ENCODE measurements at regions not wholly inside any gene's neighbourhood (a gene's known extent, or its start where the extent isn't known, plus 50 kb on each side); places are given as distances from the start of the nearest gene placed in this dataset.
A peak's percentile ranks its signal among the peaks of the same experiment; 100 is the strongest.

GRCh38 chr2:15799432-15799827 is 140.9 kb upstream of the MYCN start:
- intact Hi-C loops (cut with DNase I) = no loop called here
- peak; percentile 46 to 67 for DNase-seq
- Histone ChIP-seq H3K4me3 (replicated peaks in 1 of 3) (no peak overlapping the region), H3K9me3 (no peaks in the 10 kb centered on the region), H3K27ac (no peak overlapping the region), H3K27me3 (no peaks in the 10 kb centered on the region), H3K36me3 (no peaks in the 10 kb centered on the region), H3K4me1 (peaks cover 0 to 16% of the 10 kb centered on the region in 2 donors)
- WGBS, 2 donors = 53 to 70% methylated on average over 3 of the region's 3 CpGs
- TF ChIP-seq POLR2A (IDR thresholded peaks at IDR 0.05) (no peak), CTCF (IDR thresholded peaks at IDR 0.05) (no peak)

DNA sequence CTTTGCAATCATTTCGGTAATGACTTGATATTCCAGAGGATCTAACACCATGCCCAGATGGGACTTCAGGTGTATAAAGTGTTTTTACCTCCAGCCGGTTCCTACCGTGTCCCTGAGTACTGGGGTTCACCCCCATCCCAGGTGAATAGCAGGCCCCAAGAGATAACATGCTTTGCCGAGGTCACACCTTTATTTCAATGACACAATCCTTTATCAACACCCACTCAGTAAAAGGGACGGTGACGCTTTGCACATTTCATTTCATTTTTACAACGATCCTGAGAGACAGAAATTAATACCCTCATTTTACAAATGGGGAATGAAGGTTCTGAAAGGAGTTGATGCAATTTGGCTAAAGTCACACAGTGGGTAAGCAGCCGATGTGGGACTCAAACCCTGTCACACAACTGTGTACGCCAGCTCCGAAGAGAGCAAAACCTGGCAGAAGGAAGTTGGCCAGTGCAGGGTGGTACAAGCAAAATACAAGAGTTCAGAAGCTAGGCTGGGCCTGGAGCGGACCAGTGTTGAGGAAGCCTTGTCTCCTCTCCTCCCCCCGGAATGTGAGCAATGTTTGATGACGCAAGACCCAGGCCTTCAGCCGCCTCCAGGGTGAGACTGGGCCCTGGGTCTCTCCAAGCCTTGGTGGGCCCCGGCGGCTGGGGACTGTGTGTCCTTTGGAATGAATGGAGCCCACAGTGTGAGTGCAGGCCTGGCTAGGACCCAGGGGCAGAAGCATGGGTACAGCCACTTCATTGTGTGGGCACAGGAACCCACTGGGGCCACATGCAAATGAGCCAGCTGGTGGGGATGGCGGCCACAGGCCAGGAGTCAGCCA is 139.6 kb upstream of the MYCN start:
- intact Hi-C loops (cut with DNase I) = no loop called here
- no peak for DNase-seq
- no peak overlapping the region for H3K27ac ChIP-seq

DNA sequence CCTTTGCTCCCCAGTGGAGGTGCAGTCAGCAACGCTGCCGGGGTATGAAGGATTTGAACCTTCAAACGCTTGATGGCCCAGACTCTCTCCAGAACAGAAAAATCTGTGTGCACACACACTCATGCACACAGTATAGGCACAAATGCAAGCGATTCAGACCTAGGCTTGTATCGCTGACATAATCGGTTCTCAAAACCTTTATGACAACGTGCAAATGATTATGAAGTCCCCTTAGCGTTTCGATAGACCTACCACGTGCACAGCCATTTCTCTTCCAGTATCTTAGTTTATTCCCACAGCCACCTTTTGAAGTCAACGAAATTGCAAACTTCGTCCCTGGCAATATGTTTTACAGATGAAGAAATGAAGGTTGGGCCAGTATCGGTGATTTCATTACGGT is 138.9 kb upstream of the MYCN start:
- H3K27me3 ChIP-seq = no peaks in the 10 kb centered on the region
- intact Hi-C loops (cut with DNase I) = no loop called here
- H3K9me3 ChIP-seq = no peaks in the 10 kb centered on the region
- H3K4me3 ChIP-seq (replicated peaks in 1 of 3) = no peak overlapping the region
- WGBS, 2 donors = 97 to 98% methylated on average over 14 of the region's 14 CpGs
- no peak for TF ChIP-seq POLR2A (IDR thresholded peaks at IDR 0.05)
- no peak for TF ChIP-seq CTCF (IDR thresholded peaks at IDR 0.05)
- no peak overlapping the region for H3K27ac ChIP-seq
- no peak for DNase-seq
- no peaks in the 10 kb centered on the region for H3K36me3 ChIP-seq
- peaks cover 0 to 5% of the 10 kb centered on the region in 2 donors for H3K4me1 ChIP-seq

More for the DNA sequence above, 139.6 kb upstream of the MYCN start:
- Histone ChIP-seq H3K4me1 (peaks cover 0 to 6% of the 10 kb centered on the region in 2 donors), H3K27me3 (no peaks in the 10 kb centered on the region), H3K36me3 (no peaks in the 10 kb centered on the region), H3K9me3 (no peaks in the 10 kb centered on the region), H3K4me3 (replicated peaks in 1 of 3) (no peak overlapping the region)
- 89 to 93% methylated on average over 12 to 16 of the region's 17 CpGs for WGBS, 2 donors
- TF ChIP-seq POLR2A (IDR thresholded peaks at IDR 0.05) (no peak), CTCF (IDR thresholded peaks at IDR 0.05) (no peak)

- intact Hi-C loops (cut with DNase I) = no loop called here
- DNase-seq = no peak
- 92 to 93% methylated on average over 6 of the region's 6 CpGs for WGBS, 2 donors
- TF ChIP-seq CTCF (IDR thresholded peaks at IDR 0.05) (no peak), POLR2A (IDR thresholded peaks at IDR 0.05) (no peak)
- Histone ChIP-seq H3K36me3 (no peaks in the 10 kb centered on the region), H3K27me3 (no peaks in the 10 kb centered on the region), H3K4me3 (replicated peaks in 1 of 3) (no peak overlapping the region), H3K4me1 (peaks cover 0 to 5% of the 10 kb centered on the region in 2 donors), H3K27ac (no peak overlapping the region), H3K9me3 (no peaks in the 10 kb centered on the region)
These were observed 138.4 kb upstream of the MYCN start for GRCh38 chr2:15801904-15802303.

All from thyroid gland (tissue), 4 donors.